Mucosa of descending colon (tissue), 3 donors: ENCODE measurements at regions not wholly inside any gene's neighbourhood (a gene's known extent, or its start where the extent isn't known, plus 50 kb on each side); places are given as distances from the start of the nearest gene placed in this dataset.
"Not testable (repeated sequence)": the region's sequence is repeated elsewhere in the genome, so short reads cannot be mapped to it uniquely, and the experiment has no call there.

Experiments used
- ATAC-seq: fragments of 200-7000 bp; cut with Tn5 transposase; one replicate; pipeline ENCODE4 v1.9.1; 2020; ENCODE audit warnings: mild to moderate bottlenecking, moderate library complexity
- DNase-seq, 3 donors: peaks; one replicate each; pipeline ENCODE4 v3.0.0-alpha.2; 2020
- H3K36me3 ChIP-seq: fragments of 200-600 bp; one replicate; pipeline ENCODE4 v1.8.0; 2021; ENCODE audit warnings: low read depth, mild to moderate bottlenecking
- H3K4me1 ChIP-seq: fragments of 200-600 bp; one replicate; pipeline ENCODE4 v1.8.0; 2021; ENCODE audit warnings: low read depth, mild to moderate bottlenecking
- H3K4me3 ChIP-seq: fragments of 200-600 bp; one replicate; pipeline ENCODE4 v1.8.0; 2021; ENCODE audit warnings: mild to moderate bottlenecking
- H3K9me3 ChIP-seq: fragments of 200-600 bp; one replicate; pipeline ENCODE4 v1.8.0; 2021; ENCODE audit warnings: mild to moderate bottlenecking
- CTCF ChIP-seq: fragments of 200-600 bp; IDR thresholded peaks from one replicate; pipeline ENCODE4 v1.8.0; 2022; ENCODE audit warnings: antibody characterized with exemption, mild to moderate bottlenecking
- intact Hi-C, 2 donors: fragments of 100-400 bp; cut with DNase I in 1 of 2; cut with micrococcal nuclease in 1 of 2; formaldehyde crosslinking; loops; one replicate each; pipeline versions ENCODE4 v1.11.0 to v1.11.1; 2022; cut with DNase I, micrococcal nuclease
- donor health status: DM: no; HTN: no; CAD: no; lungs with moderate emphysema.
- donor health status: DM: no; HTN: no; CAD: no.
- donor health status: DM: no; HTN: yes; CAD: no.

GRCh38 chr12:73677520-73678291 is 859.9 kb upstream of the ATXN7L3B start:
- Histone ChIP-seq H3K4me3 (no peak overlapping the region), H3K9me3 (peaks cover 4% of the 10 kb centered on the region), H3K36me3 (no peaks in the 10 kb centered on the region), H3K4me1 (no peaks in the 10 kb centered on the region)
- no peak for ATAC-seq
- intact Hi-C loops = no loop called here
- DNase-seq = no peak
- TF ChIP-seq CTCF = no peak

- intact Hi-C loops = no loop called here
- no peak overlapping the region for H3K4me3 ChIP-seq
- peaks cover 2% of the 10 kb centered on the region for H3K9me3 ChIP-seq
- DNase-seq (no peak), ATAC-seq (no peak)
- no peaks in the 10 kb centered on the region for H3K4me1 ChIP-seq
- no peak for TF ChIP-seq CTCF
- no peaks in the 10 kb centered on the region for H3K36me3 ChIP-seq
Observed at GRCh38 chr12:73678335-73678734, 859.3 kb upstream of the ATXN7L3B start.

- Histone ChIP-seq H3K4me1 (no peaks in the 10 kb centered on the region), H3K4me3 (no peak overlapping the region), H3K9me3 (peaks cover 23% of the 10 kb centered on the region), H3K36me3 (no peaks in the 10 kb centered on the region)
- DNase-seq = no peak
- intact Hi-C loops = no loop called here
- ATAC-seq = no peak
- no peak for TF ChIP-seq CTCF
Observed at GRCh38 chr12:73699318-73699717, 838.3 kb upstream of the ATXN7L3B start.

GRCh38 chr12:73714655-73715054 is 823.0 kb upstream of the ATXN7L3B start:
- H3K4me3 ChIP-seq = no peak overlapping the region
- no peak for ATAC-seq
- H3K4me1 ChIP-seq = no peaks in the 10 kb centered on the region
- no peak for TF ChIP-seq CTCF
- H3K9me3 ChIP-seq = peaks cover 13% of the 10 kb centered on the region
- intact Hi-C loops = no loop called here
- DNase-seq = no peak
- H3K36me3 ChIP-seq = no peaks in the 10 kb centered on the region

GRCh38 chr12:73716143-73716542 is 821.5 kb upstream of the ATXN7L3B start:
- ATAC-seq, H3K36me3 ChIP-seq, H3K4me3 ChIP-seq, intact Hi-C loops, H3K4me1 ChIP-seq, DNase-seq: not testable (repeated sequence)
- H3K9me3 ChIP-seq = peaks cover 20% of the 10 kb centered on the region

- ATAC-seq (no peak), DNase-seq (no peak)
- Histone ChIP-seq H3K9me3 (peaks cover 16% of the 10 kb centered on the region), H3K36me3 (no peaks in the 10 kb centered on the region), H3K4me3 (no peak overlapping the region), H3K4me1 (no peaks in the 10 kb centered on the region)
- TF ChIP-seq CTCF = no peak
- intact Hi-C loops = no loop called here
Observed at GRCh38 chr12:73719223-73719622, 818.4 kb upstream of the ATXN7L3B start.
